Right lobe of liver (tissue), 6 donors: ENCODE measurements at regions not wholly inside any gene's neighbourhood (a gene's known extent, or its start where the extent isn't known, plus 50 kb on each side); places are given as distances from the start of the nearest gene placed in this dataset.

Source experiments
- ATAC-seq, 4 donors: fragments of 200-7000 bp; cut with Tn5 transposase; one replicate each; pipeline ENCODE4 v1.9.1; 2020; ENCODE audit warnings: mild to moderate bottlenecking in 4 of 4, moderate library complexity in 4 of 4
- DNase-seq, 3 donors: peaks; one replicate each; pipeline ENCODE4 v3.0.0-alpha.2; 2020
- H3K27ac ChIP-seq, 3 donors: fragments of 200-600 bp; one replicate each; pipeline ENCODE4 v1.8.0; 2022
- H3K27me3 ChIP-seq, 2 donors: fragments of 200-600 bp; one replicate each; pipeline ENCODE4 v1.8.0; 2022
- H3K36me3 ChIP-seq, 4 donors: fragments of 200-600 bp; sonication (generic) in 1 of 4; one replicate each; pipeline versions ENCODE4 v1.5.1 to v1.8.0; 2017 to 2022; ENCODE audit warnings: control low read depth in 1 of 4
- H3K4me1 ChIP-seq, 4 donors: fragments of 200-600 bp; sonication (generic) in 1 of 4; one replicate each; pipeline versions ENCODE4 v1.5.1 to v1.8.0; 2017 to 2022; ENCODE audit warnings: control low read depth in 1 of 4
- H3K4me3 ChIP-seq, 3 donors: fragments of 200-600 bp; one replicate each; pipeline ENCODE4 v1.8.0; 2022
- H3K9me3 ChIP-seq, 4 donors: fragments of 200-600 bp; sonication (generic) in 1 of 4; one replicate each; pipeline versions ENCODE4 v1.5.1 to v1.8.0; 2017 to 2022; ENCODE audit warnings: control low read depth in 1 of 4
- POLR2A ChIP-seq: fragments of 450-650 bp; IDR thresholded peaks from one replicate; pipeline ENCODE4 v1.6.1; 2017; ENCODE audit warnings: antibody characterized with exemption, mild to moderate bottlenecking
- WGBS: methylation state at CpG from one replicate; pipeline ENCODE4 v1.1.6; 2018; ENCODE audit warnings: low coverage, low lambda C conversion rate; ENCODE audit not compliant: insufficient coverage; ENCODE audit errors: missing lambda C conversion rate; 5-methylcytosine and 5-hydroxymethylcytosine counted together
- intact Hi-C, 2 donors: fragments of 100-400 bp; cut with DNase I; formaldehyde crosslinking; loops; one replicate each; pipeline versions ENCODE4 v1.11.2 to v1.14.1; 2022
- TF ChIP-seq, protein P1 (sequence below), 4 donors: fragments of 200-600 bp in 3 of 4; fragments of 450-650 bp in 1 of 4; IDR thresholded peaks; one replicate each; pipeline versions ENCODE4 v1.5.1 to v1.8.0; 2016 to 2022; ENCODE audit warnings: antibody characterized with exemption in 4 of 4, mild to moderate bottlenecking in 2 of 4
- donor health status: DM: no; HTN: yes; CAD: no.
- donor health status: DM: no; HTN: no; CAD: no.
- donor health status: DM: no; HTN: no; CAD: no.
- donor health status: DM: no; HTN: yes; CAD: no.
- donor health status: DM: no; HTN: yes; CAD: no.

DNA sequence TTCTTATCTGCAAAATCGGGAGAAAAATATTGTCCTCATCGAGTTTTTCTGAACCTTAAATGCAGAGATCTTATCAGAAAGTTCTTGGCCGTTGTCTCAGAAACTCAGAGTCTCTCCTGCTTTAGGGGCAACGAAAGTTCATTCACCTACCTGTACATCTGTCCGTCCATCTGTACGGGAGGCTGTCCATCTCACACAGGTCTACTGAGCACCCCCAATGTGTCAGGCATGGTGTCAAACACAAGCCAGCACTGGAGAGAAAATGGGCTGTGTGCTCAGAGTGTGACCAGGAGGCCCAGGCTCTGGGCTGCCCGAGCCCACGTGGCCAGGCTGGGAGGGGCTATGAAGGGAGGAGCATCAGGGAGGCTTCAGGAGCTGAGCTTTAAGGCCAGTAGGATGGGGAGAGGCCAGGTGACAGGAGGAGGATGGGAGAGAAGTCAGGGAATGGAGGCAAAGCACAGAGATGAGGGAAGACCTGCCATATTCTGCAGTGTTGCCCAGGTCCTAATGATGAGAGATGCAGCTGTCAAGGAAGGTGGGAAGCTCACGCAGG lies 62.4 kb upstream of the MYEOV start:
- TF ChIP-seq, protein P1, sequence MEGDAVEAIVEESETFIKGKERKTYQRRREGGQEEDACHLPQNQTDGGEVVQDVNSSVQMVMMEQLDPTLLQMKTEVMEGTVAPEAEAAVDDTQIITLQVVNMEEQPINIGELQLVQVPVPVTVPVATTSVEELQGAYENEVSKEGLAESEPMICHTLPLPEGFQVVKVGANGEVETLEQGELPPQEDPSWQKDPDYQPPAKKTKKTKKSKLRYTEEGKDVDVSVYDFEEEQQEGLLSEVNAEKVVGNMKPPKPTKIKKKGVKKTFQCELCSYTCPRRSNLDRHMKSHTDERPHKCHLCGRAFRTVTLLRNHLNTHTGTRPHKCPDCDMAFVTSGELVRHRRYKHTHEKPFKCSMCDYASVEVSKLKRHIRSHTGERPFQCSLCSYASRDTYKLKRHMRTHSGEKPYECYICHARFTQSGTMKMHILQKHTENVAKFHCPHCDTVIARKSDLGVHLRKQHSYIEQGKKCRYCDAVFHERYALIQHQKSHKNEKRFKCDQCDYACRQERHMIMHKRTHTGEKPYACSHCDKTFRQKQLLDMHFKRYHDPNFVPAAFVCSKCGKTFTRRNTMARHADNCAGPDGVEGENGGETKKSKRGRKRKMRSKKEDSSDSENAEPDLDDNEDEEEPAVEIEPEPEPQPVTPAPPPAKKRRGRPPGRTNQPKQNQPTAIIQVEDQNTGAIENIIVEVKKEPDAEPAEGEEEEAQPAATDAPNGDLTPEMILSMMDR (IDR thresholded peaks at IDR 0.05), result no peak
- no peak for TF ChIP-seq POLR2A
- peak in 1 of 3 donors; percentile 14 for DNase-seq
- Histone ChIP-seq H3K4me1 (no peaks in the 10 kb centered on the region), H3K36me3 (no peaks in the 10 kb centered on the region), H3K4me3 (no peak overlapping the region), H3K27ac (no peak overlapping the region), H3K27me3 (no peaks in the 10 kb centered on the region), H3K9me3 (no peaks in the 10 kb centered on the region)
- 62% methylated on average over 7 of the region's 9 CpGs for WGBS
- intact Hi-C loops, result no loop called here
- ATAC-seq, result no peak

DNA sequence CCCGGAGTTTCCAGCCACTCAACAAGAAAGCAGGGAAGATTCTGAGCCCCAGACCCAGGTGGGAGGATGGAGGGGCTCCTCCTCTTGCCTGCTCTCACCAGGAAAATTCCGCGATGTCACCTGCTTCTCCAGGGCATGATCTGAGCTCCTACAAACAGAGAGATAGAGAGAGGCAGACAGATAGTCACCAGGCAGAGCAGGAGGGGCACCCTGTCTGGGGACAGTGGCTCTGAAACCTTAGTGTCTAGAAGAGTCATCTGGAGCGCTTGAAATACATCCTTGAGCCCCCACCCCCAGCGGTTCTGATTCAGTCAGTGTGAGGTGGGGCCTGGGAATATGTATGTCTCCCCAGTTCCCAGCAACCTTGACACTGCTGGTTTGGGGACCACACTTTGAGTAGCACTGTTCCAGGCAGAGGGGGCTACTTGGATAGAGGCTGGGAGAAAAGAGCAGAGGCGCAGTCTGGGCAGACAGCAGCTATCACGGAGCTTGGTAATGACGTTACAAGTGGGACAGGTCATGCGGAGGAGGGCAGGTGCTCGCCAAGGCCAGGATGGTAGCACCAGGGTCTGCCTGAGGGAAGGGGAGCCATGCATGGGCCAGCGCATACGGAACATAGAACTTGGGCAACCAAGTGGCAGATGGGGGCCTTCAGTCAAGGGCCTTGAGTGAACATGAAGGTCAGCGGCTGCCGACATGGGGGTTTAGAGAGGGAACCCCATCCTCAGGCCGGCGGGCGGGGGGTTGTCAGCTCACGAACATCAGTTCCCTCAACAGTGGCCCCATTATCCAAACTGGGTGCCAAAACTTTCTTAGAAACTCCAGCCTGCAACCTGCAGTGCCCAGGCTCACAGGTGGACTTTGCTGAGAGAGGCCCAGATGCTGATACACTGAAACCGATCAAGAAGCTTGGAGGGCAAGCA lies 60.9 kb upstream of the MYEOV start:
- intact Hi-C loops, result no loop called here
- 88% methylated on average over 14 of the region's 19 CpGs for WGBS
- no peak overlapping the region for H3K4me3 ChIP-seq
- no peak overlapping the region for H3K27ac ChIP-seq
- DNase-seq (peak in 1 of 3 donors; percentile 39), ATAC-seq (no peak)
- no peaks in the 10 kb centered on the region for H3K36me3 ChIP-seq
- H3K4me1 ChIP-seq, result no peaks in the 10 kb centered on the region
- H3K9me3 ChIP-seq, result no peaks in the 10 kb centered on the region
- TF ChIP-seq, protein P1 (IDR thresholded peaks at IDR 0.05), result no peak
- TF ChIP-seq POLR2A, result no peak
- no peaks in the 10 kb centered on the region for H3K27me3 ChIP-seq

GRCh38 chr11:69233744-69234570 lies 60.0 kb upstream of the MYEOV start:
- H3K36me3 ChIP-seq, result no peaks in the 10 kb centered on the region
- 73% methylated on average over 16 of the region's 26 CpGs for WGBS
- no peaks in the 10 kb centered on the region for H3K4me1 ChIP-seq
- no peak overlapping the region for H3K4me3 ChIP-seq
- no peak overlapping the region for H3K27ac ChIP-seq
- DNase-seq, result peak in 1 of 3 donors; percentile 25
- intact Hi-C loops, result no loop called here
- TF ChIP-seq POLR2A, result no peak
- TF ChIP-seq, protein P1 (IDR thresholded peaks at IDR 0.05), result no peak
- H3K27me3 ChIP-seq, result no peaks in the 10 kb centered on the region
- H3K9me3 ChIP-seq, result no peaks in the 10 kb centered on the region
- no peak for ATAC-seq

GRCh38 chr11:69234740-69235710 lies 58.9 kb upstream of the MYEOV start:
- H3K9me3 ChIP-seq, result no peaks in the 10 kb centered on the region
- H3K36me3 ChIP-seq, result no peaks in the 10 kb centered on the region
- WGBS, result 70% methylated on average over 3 of the region's 11 CpGs
- no peaks in the 10 kb centered on the region for H3K4me1 ChIP-seq
- TF ChIP-seq, protein P1 (IDR thresholded peaks at IDR 0.05), result no peak
- TF ChIP-seq POLR2A, result no peak
- ATAC-seq (no peak), DNase-seq (no peak)
- no peak overlapping the region for H3K27ac ChIP-seq
- no peak overlapping the region for H3K4me3 ChIP-seq
- H3K27me3 ChIP-seq, result no peaks in the 10 kb centered on the region
- intact Hi-C loops, result no loop called here
